ENCODE measurements at regions not wholly inside any gene's neighbourhood (a gene's known extent, or its start where the extent isn't known, plus 50 kb on each side); places are given as distances from the start of the nearest gene placed in this dataset.

DNA sequence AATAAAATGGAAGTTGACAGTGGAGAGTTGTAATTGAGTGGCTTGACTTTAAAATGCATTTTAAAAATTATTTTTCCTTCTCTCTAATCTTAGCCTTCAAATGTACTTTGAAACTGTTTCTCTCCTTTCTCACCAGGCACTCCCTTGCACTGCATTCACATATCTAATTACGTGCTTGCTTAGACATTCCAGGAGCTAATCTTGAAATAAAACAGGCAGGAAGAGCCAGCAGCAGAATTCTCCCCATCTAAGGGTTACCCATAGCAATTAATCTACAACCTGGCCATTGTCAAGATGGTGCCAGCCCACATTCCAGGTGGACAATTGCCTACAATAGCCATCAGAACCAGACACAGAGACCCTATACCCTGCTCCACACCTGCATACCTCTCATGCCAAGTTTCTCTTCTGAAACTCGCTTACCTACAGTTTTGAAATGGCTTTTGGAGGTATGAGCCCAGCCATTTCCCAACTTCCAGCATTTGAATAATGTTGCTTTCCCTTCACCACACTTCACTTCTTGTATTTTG, 167.6 kb upstream of the GJE1 start:
- Mint-ChIP-seq H3K27ac (ENCODE audit: unreplicated experiment) (no peak overlapping the region), H3K4me1 (ENCODE audit: unreplicated experiment) (peaks cover 10% of the 10 kb centered on the region), H3K27me3 (ENCODE audit: unreplicated experiment) (no peaks in the 10 kb centered on the region), H3K9me3 (ENCODE audit: unreplicated experiment) (peaks cover 4% of the 10 kb centered on the region), H3K36me3 (ENCODE audit: unreplicated experiment) (peaks cover 3% of the 10 kb centered on the region), H3K4me3 (ENCODE audit: unreplicated experiment) (no peak overlapping the region)
- TF ChIP-seq, protein P1, sequence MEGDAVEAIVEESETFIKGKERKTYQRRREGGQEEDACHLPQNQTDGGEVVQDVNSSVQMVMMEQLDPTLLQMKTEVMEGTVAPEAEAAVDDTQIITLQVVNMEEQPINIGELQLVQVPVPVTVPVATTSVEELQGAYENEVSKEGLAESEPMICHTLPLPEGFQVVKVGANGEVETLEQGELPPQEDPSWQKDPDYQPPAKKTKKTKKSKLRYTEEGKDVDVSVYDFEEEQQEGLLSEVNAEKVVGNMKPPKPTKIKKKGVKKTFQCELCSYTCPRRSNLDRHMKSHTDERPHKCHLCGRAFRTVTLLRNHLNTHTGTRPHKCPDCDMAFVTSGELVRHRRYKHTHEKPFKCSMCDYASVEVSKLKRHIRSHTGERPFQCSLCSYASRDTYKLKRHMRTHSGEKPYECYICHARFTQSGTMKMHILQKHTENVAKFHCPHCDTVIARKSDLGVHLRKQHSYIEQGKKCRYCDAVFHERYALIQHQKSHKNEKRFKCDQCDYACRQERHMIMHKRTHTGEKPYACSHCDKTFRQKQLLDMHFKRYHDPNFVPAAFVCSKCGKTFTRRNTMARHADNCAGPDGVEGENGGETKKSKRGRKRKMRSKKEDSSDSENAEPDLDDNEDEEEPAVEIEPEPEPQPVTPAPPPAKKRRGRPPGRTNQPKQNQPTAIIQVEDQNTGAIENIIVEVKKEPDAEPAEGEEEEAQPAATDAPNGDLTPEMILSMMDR (IDR thresholded peaks at IDR 0.05) = no peak
- DNase-seq (ENCODE audit: extremely low spot score, unreplicated experiment) = no peak

DNA sequence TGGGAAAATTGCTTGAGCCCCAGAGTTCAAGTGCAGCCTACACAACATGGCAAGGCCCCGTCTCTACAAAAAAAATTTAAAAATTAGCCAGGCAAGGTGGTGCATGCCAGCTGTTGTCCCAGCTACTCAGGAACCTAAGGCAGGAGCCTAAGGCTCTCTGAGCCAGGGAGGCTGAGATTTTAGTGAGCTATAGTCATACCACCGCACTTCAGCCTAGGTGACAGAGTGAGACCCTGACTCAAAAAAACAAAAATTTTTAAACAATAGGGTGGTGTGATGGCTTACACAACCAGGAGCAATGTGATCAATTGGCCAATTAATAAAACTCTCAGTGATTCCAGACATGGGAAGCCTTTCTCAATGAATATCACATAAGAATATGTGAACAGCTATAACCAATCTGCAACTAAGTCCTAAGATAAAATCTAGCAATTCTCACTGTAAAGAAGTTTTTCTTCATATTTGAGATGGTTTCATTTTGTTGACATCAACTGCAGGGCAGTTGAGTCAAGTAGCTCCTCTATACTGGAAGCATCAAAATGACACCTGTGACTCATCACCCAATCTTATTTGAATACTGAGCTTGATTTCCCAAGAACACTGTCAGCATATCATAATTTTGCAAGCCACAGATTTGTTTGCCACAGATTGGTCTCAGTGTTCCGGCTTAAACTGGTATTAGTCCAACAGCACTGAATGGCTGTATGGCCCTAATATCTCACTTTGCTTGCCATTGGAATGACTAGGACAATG, 169.0 kb upstream of the GJE1 start:
- DNase-seq (ENCODE audit: extremely low spot score, unreplicated experiment) = no peak
- Mint-ChIP-seq H3K27me3 (ENCODE audit: unreplicated experiment) (no peaks in the 10 kb centered on the region), H3K9me3 (ENCODE audit: unreplicated experiment) (peaks cover 4% of the 10 kb centered on the region), H3K4me3 (ENCODE audit: unreplicated experiment) (no peak overlapping the region), H3K27ac (ENCODE audit: unreplicated experiment) (no peak overlapping the region), H3K36me3 (ENCODE audit: unreplicated experiment) (peaks cover 3% of the 10 kb centered on the region), H3K4me1 (ENCODE audit: unreplicated experiment) (no peaks in the 10 kb centered on the region)
- TF ChIP-seq, protein P1 (IDR thresholded peaks at IDR 0.05) = no peak

DNA sequence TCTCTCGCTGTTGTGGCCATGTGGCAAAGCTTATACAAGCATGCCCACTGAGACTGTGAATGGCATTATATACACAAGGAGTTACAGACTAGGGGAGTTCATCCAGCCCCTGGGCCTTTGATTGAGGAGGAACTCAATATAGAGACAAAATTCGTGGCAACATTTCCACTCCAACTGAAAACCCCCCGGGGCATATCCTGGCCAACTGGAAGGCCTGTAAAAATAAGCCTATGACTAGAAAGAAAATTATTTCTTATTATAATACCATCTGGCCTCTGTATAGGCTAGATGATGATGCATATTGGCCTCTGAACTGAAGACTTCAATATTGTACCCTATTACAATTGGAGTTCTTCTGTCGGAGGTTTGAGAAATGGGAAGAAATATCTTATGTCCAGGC, 175.5 kb upstream of the GJE1 start:
- DNase-seq (ENCODE audit: extremely low spot score, unreplicated experiment) = no peak
- peaks cover 8% of the 10 kb centered on the region for H3K9me3 Mint-ChIP-seq (ENCODE audit: unreplicated experiment)
- no peaks in the 10 kb centered on the region for H3K27me3 Mint-ChIP-seq (ENCODE audit: unreplicated experiment)
- no peak overlapping the region for H3K27ac Mint-ChIP-seq (ENCODE audit: unreplicated experiment)
- peaks cover 10% of the 10 kb centered on the region for H3K4me1 Mint-ChIP-seq (ENCODE audit: unreplicated experiment)
- TF ChIP-seq, protein P1 (IDR thresholded peaks at IDR 0.05) = no peak
- H3K36me3 Mint-ChIP-seq (ENCODE audit: unreplicated experiment) = no peaks in the 10 kb centered on the region
- no peak overlapping the region for H3K4me3 Mint-ChIP-seq (ENCODE audit: unreplicated experiment)

DNA sequence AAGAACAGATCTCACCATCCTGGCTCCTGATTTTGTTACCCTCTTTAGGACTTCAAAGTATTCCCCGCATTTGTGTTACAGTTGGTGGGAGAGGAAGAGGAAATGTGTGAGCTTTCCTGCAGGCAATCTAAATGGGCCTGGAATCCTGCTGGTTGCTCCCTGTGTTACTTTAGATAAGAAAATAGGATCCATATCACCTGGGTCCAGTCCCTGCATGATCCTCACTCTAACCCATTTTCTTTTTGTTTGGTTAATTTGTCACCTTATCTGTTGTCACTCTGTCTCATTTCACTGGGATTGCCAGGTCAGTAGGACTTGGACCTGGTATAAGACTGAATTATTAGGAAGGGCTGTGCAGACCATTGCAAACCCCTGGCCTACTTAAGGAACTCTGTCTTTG, 175.9 kb upstream of the GJE1 start:
- H3K36me3 Mint-ChIP-seq (ENCODE audit: unreplicated experiment) = no peaks in the 10 kb centered on the region
- DNase-seq (ENCODE audit: extremely low spot score, unreplicated experiment) = no peak
- H3K4me3 Mint-ChIP-seq (ENCODE audit: unreplicated experiment) = no peak overlapping the region
- H3K27me3 Mint-ChIP-seq (ENCODE audit: unreplicated experiment) = no peaks in the 10 kb centered on the region
- H3K27ac Mint-ChIP-seq (ENCODE audit: unreplicated experiment) = no peak overlapping the region
- TF ChIP-seq, protein P1 (IDR thresholded peaks at IDR 0.05) = no peak
- H3K9me3 Mint-ChIP-seq (ENCODE audit: unreplicated experiment) = peaks cover 12% of the 10 kb centered on the region
- peaks cover 10% of the 10 kb centered on the region for H3K4me1 Mint-ChIP-seq (ENCODE audit: unreplicated experiment)

DNA sequence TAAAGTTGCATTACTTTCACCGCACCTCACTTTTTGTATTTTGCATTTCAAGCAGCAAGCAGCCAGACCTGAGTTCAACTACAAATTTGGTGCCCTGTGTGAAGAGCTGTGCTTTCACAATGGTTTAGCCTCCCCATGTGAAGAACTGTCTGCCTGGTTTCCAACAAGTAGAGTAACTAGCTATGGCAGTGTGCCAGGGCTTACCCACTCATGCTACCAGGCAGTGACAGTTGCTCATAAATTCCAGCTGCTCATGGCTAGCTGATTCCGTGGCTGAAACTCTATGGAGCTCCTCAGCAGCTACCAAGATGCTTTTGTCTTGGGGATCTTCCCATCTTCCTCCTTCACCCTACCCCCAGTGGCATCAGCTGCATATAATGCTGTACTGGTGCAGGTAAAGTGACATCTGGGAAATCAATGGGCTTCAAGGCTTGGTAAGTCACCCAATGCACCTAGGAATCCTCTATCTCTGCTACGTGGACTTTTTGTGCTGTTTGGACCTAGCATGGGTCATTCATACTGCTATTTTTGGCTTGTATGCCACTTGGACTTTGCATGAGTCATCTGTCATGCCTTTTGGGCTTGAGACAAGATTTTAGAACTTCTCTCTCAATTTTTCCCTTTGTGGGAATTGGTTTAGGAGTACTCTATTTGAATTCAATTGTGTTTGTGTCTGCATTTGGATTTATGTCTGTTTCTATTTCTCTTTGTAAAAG, 176.5 kb upstream of the GJE1 start:
- Mint-ChIP-seq H3K4me3 (ENCODE audit: unreplicated experiment) (no peak overlapping the region), H3K27me3 (ENCODE audit: unreplicated experiment) (no peaks in the 10 kb centered on the region), H3K9me3 (ENCODE audit: unreplicated experiment) (peaks cover 19% of the 10 kb centered on the region), H3K4me1 (ENCODE audit: unreplicated experiment) (peaks cover 10% of the 10 kb centered on the region), H3K36me3 (ENCODE audit: unreplicated experiment) (no peaks in the 10 kb centered on the region), H3K27ac (ENCODE audit: unreplicated experiment) (no peak overlapping the region)
- TF ChIP-seq, protein P1 (IDR thresholded peaks at IDR 0.05) = no peak
- DNase-seq (ENCODE audit: extremely low spot score, unreplicated experiment) = no peak

All from osteocyte (in vitro differentiated cells).